ENCODE measurements at regions not wholly inside any gene's neighbourhood (a gene's known extent, or its start where the extent isn't known, plus 50 kb on each side); places are given as distances from the start of the nearest gene placed in this dataset.
"Not testable (repeated sequence)": the region's sequence is repeated elsewhere in the genome, so short reads cannot be mapped to it uniquely, and the experiment has no call there.

DNA sequence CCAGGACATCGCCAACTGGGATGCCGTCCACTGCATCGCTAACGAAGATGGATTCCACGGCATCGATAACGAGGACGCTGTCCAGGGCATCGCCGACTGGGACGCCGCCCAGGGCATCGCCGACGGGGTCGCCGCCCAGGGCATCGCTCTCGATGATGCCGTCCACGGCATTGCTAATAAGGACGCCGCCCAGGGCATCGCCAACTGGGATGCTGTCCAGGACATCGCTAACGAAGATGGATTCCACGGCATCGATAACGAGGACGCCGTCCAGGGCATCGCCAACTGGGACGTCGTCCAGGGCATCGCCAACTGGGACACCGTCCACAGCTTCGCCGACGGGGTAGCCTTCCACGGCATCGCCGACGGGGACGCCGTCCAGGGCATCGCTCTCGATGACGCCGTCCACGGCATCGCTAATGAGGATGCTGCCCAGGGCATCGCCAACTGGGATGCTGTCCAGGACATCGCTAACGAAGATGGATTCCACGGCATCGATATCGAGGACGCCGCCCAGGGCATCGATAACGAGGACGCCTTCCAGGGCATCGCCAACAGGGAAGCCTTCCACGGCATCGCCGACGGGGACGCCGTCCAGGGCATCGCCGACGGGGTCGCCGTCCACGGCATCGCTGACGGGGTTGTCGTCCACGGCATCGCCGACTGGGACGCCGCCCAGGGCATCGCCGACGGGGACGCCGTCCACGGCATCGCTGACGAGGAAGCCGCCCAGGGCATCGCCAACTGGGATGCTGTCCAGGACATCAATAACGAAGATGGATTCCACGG lies 948.4 kb downstream of the TUBA3C start:
- no peak for DNase-seq (ENCODE audit: low read depth)
- H3K4me3 ChIP-seq (ENCODE audit: low read length), result no peak overlapping the region
- TF ChIP-seq, protein P1, sequence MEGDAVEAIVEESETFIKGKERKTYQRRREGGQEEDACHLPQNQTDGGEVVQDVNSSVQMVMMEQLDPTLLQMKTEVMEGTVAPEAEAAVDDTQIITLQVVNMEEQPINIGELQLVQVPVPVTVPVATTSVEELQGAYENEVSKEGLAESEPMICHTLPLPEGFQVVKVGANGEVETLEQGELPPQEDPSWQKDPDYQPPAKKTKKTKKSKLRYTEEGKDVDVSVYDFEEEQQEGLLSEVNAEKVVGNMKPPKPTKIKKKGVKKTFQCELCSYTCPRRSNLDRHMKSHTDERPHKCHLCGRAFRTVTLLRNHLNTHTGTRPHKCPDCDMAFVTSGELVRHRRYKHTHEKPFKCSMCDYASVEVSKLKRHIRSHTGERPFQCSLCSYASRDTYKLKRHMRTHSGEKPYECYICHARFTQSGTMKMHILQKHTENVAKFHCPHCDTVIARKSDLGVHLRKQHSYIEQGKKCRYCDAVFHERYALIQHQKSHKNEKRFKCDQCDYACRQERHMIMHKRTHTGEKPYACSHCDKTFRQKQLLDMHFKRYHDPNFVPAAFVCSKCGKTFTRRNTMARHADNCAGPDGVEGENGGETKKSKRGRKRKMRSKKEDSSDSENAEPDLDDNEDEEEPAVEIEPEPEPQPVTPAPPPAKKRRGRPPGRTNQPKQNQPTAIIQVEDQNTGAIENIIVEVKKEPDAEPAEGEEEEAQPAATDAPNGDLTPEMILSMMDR (IDR thresholded peaks at IDR 0.05; ENCODE audit: insufficient read depth, low read depth, low read length, missing control alignments), result no peak

DNA sequence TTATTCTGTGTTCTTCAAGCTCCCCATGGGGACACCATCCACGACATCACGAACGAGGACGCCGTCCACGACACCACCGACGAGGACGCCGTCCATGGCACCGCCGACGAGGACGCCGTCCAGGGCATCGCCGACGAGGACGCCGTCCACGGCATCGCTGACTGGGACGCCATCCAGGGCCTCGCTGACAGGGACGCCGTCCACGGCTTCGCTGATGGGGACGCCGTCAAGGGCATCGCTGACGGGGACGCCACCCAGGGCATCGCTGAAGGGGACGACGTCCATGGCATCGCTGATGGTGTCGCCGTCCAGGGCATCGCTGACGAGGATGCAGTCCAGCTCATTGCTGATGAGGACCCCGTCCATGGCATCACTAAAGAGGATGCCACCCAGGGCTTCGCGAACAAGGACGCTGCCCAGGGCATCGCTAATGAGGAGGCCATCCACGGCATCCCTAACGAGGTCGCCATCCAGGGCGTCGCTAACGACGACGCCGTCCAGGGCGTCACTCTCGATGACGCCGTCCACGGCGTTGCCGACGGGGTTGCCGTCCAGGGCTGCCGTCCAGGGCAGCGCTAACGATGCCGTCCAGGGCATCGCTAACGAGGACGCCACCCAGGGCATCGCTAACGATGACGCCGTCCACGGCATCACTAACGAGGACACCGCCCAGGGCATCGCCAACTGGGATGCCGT lies 949.2 kb downstream of the TUBA3C start:
- TF ChIP-seq, protein P1 (IDR thresholded peaks at IDR 0.05; ENCODE audit: insufficient read depth, low read depth, low read length, missing control alignments), result no peak
- no peak overlapping the region for H3K4me3 ChIP-seq (ENCODE audit: low read length)
- DNase-seq (ENCODE audit: low read depth), result no peak

- not testable (repeated sequence) for DNase-seq (ENCODE audit: low read depth); H3K4me3 ChIP-seq (ENCODE audit: low read length)
Observed at GRCh38 chr13:18224411-18224810, 957.2 kb downstream of the TUBA3C start.

- not testable (repeated sequence) for DNase-seq (ENCODE audit: low read depth); H3K4me3 ChIP-seq (ENCODE audit: low read length)
Observed at GRCh38 chr13:18214689-18215088, 966.9 kb downstream of the TUBA3C start.

DNA sequence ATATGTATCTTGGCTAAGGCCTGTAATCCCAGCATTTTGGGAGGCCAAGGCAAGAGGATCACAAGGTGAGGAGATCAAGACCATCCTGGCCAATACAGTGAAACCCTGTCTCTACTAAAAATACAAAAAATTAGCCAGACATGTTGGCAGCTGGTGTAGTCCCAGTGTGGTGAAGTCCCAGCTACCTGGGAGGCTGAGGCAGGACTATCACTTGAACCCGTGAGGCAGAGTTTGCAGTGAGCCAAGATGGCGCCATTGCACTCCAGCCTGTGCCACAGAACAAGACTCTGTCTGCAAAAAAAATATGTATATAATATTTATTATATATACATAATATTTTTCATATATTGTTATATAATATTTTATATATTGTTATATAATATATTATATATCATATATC lies 968.1 kb downstream of the TUBA3C start:
- DNase-seq (ENCODE audit: low read depth); H3K4me3 ChIP-seq (ENCODE audit: low read length): not testable (repeated sequence)

- H3K4me3 ChIP-seq (ENCODE audit: low read length), result no peak overlapping the region
- TF ChIP-seq, protein P1 (IDR thresholded peaks at IDR 0.05; ENCODE audit: insufficient read depth, low read depth, low read length, missing control alignments), result no peak
- peak; percentile 27 for DNase-seq (ENCODE audit: low read depth)
Observed at GRCh38 chr13:18212873-18213272, 968.8 kb downstream of the TUBA3C start.

GRCh38 chr13:18211752-18212560 lies 969.7 kb downstream of the TUBA3C start:
- H3K4me3 ChIP-seq (ENCODE audit: low read length), result not testable (repeated sequence)
- peak; percentile 41 for DNase-seq (ENCODE audit: low read depth)

- H3K4me3 ChIP-seq (ENCODE audit: low read length); DNase-seq (ENCODE audit: low read depth): not testable (repeated sequence)
Observed at GRCh38 chr13:18204614-18205178, 976.9 kb downstream of the TUBA3C start.

DNA sequence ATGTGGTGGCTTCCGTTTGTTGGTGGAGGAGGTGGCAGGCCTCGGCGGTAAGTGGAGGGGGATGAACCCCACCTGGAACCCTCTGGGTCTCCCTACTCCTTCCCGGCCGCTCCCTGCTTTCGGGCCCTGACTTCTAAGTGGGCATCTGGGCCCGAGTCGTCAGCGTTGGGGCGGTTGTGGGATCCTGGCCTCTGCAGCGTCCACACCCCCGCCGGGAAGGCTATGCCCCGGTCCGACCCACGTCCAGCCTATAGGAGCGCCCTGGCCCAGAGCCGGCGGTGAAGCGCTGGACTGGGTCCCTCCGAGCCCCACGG lies 986.3 kb downstream of the TUBA3C start:
- not testable (repeated sequence) for H3K4me3 ChIP-seq (ENCODE audit: low read length); DNase-seq (ENCODE audit: low read depth)

DNA sequence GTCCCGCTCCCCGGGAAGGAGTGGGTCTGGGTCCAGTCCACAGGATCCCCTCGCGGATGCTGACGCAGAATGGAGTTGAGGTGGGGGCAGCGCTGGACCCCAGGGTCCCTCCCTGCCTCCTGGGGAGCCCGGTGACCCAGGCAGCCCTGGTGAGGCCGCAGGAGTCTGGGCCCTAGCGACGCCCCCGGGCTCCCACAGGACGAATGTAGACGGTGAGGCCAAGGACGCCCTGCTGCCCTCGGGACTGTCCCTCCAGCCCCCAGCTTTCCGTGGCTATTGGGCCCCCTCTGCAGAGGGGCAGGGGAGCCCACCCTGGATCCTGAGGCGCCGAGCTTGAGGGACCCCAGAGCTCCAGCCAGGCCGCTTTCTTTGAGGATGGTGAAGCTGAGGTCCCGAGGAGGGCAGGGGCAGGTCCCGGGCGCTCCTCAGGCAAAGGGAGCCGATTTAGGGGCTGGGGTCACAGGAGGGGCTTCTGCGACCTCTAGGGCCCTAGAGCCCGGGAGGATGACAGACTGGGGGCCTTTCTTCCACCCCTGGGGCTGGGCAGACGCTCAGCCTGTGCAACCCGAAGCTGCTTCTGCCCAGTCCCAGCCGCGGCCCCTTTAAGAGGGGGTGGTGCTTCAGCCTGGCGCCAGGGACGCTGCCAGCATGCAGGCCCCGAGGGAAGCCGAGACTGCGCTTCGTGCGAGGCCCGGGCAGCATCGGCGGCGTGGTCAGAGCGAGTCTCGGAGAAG lies 986.8 kb downstream of the TUBA3C start:
- DNase-seq (ENCODE audit: low read depth); H3K4me3 ChIP-seq (ENCODE audit: low read length): not testable (repeated sequence)

DNA sequence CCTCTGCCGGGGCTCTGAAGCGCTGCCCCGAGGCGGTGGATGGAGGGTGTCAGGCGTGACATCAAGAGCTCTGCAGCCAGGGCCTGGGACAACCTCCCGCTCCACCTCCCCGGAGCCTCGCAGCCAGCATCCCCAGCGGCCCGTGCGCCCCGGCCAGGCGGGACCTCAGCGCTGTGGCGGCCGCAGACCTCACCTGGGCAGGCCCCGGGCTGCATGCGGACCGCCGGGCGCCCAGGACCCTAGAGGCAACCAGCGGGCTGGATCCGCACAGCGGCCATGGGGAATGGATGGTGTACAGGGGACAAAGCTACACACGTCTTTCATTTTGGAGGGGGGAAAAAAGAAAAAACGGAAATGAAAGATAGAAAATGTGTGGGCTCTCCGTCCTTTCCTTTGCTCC lies 987.5 kb downstream of the TUBA3C start:
- H3K4me3 ChIP-seq (ENCODE audit: low read length); DNase-seq (ENCODE audit: low read depth): not testable (repeated sequence)

Data from epithelial cell of esophagus (primary cell).